HG03565 (cell line): ENCODE measurements at regions not wholly inside any gene's neighbourhood (a gene's known extent, or its start where the extent isn't known, plus 50 kb on each side); places are given as distances from the start of the nearest gene placed in this dataset.

ENCODE experiments used
- ATAC-seq: cut with Tn5 transposase; IDR thresholded peaks from one replicate; pipeline ENCODE4 v1.9.1; 2021; ENCODE audit warnings: mild to moderate bottlenecking, moderate library complexity; ENCODE audit not compliant: unreplicated experiment

GRCh38 chr21:27646056-27646455 lies 679.2 kb upstream of the ADAMTS5 start:
- ATAC-seq = no peak

DNA sequence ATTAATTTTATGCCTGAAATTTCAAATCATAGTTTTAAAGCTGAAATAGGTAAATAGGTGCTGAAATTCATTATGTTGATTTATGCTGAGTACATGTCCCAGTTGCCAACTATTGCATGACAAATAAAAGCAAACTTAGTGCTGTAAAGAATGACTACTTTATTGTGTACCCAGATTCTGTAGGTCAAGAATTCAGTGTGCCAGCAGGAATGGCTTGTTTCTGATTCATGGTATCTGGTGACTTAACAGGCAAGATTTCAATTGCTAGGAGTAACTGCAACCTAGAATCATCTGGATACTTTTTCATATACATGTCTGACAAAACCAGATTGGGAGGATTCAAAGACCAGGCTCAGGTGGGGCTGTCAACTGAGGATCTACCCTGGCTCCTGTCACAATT lies 678.4 kb upstream of the ADAMTS5 start:
- no peak for ATAC-seq

DNA sequence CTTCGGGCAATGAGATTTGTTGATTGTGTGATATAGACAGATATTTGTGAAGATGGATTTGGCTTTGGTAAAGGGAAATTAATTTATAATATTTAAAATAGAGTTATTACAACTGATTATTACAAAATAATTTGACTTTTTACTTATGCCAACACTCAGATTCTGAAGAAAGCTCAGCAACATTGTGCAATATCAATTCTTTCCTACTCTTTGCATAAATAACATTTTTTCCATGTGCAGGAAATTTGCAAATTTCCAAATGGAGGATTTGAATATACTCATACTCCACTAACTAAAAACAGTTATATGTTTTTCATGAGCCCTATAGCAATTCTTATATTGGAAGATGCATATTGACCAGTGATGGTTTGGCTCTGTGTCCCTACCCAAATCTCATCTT lies 676.4 kb upstream of the ADAMTS5 start:
- no peak for ATAC-seq

GRCh38 chr21:27639286-27639685 lies 672.4 kb upstream of the ADAMTS5 start:
- no peak for ATAC-seq

- ATAC-seq = no peak
These were observed 669.8 kb upstream of the ADAMTS5 start for GRCh38 chr21:27636656-27637055.

DNA sequence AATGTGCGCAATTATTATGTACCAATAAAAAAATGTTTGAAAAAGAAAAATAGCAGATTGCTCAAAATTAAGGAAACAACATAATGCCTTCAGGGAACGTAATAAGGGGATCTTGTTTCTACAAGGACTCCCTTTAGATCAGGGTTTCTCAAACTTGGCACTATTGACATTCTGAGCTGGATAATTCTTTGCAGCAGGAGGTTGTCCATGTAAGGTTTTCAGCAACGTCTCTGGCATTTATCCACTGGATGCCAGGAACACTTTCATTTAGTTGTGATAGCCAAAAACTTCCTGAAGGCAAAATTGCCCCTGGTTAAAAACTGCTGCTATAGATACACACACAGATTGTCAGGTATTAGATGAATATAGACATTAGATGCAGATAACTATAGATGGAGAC lies 666.7 kb upstream of the ADAMTS5 start:
- ATAC-seq = no peak

DNA sequence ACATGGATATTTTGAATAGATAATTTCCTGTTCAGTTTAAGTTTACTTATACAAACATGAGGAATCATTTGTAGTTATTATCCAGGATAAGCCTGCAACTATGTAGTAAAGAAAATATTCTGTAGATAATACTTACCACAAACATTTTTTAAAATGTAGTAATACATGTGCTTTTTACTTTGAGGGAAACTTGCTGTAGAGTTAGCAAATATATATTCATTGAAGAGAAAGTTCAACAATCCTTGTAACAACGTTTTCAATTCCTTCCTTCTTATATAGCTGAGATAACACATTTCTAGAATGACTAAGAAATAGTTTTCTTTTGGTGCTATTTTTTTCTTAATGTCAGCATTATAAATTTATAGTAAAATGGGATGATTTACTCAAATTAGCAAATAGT lies 664.6 kb upstream of the ADAMTS5 start:
- ATAC-seq = no peak

DNA sequence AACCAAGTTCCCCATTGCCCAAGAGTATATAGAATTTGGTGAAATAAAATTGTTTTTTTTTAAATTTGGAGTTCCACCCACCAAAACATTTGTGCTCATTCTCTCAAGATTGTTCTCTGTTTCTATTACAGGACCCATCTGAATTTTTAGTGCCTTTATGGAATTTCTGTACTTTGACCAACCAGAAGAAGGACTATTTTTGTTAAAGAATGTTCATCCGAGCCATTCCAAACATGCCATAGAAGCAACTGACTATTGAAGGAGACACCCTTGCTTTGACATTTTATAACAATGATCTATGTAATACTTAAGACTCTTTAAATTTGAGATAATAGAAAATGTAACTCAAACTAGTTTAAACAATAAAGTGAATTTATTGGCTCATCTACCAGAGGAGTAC lies 655.7 kb upstream of the ADAMTS5 start:
- no peak for ATAC-seq

DNA sequence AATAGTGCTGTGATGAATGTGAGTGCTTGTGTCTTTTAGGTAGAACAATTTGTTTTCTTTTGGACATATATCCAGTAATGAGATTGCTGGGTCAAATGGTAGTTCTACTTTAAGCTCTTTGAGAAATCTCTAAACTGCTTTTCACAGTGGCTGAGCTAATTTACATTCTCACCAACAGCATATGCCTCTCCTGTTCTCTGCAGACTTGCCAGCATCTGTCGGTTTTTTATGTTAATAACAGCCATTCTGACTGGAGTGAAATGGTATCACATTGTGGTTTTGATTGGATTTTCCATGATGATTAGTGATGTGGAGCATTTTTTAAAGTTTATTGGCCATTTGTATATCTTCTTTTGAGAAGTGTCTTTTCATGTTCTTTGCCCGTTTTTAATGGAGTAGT lies 647.3 kb upstream of the ADAMTS5 start:
- ATAC-seq = no peak

DNA sequence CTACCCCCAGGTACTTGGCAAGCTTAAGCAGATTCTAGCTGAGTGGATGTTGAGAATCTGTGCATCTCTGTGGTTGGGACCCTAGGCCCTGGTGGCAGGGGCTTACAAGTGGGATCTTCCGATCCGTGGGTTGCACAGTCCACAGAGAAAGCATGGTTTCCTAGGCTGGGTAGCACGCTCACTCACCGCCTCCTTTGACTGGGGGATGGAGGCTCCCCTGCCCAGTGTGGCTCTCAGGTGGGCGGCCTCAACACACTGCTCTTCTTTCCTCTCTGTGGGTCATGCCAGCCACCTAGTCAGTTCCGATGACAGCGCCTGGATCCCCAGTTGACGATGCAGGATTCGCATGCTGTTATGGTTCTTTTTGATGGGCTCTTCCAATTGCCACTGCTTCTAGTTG lies 639.5 kb upstream of the ADAMTS5 start:
- ATAC-seq = no peak

DNA sequence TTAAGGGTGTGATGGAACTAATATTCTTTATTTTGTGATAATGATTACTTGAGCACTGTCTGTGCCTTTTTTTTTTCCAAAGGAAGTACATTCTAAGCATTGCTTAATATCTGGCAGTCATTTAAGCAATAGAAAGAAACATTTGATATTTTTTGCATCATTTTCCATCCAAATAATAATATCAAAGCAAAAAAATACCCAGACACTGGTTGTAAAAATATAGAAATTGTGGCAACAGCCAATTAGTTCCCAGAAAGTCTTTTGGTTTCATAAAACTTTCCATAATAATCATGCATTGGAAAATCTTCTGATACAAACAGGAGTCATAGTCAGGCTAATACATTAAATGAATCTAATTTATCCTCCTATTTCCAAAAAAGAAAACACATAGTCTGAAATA lies 629.3 kb upstream of the ADAMTS5 start:
- no peak for ATAC-seq

- no peak for ATAC-seq
These were observed 628.8 kb upstream of the ADAMTS5 start for GRCh38 chr21:27595716-27596115.

- ATAC-seq = no peak
These were observed 623.4 kb upstream of the ADAMTS5 start for GRCh38 chr21:27590271-27590670.

GRCh38 chr21:27589781-27590180 lies 622.9 kb upstream of the ADAMTS5 start:
- ATAC-seq = no peak

DNA sequence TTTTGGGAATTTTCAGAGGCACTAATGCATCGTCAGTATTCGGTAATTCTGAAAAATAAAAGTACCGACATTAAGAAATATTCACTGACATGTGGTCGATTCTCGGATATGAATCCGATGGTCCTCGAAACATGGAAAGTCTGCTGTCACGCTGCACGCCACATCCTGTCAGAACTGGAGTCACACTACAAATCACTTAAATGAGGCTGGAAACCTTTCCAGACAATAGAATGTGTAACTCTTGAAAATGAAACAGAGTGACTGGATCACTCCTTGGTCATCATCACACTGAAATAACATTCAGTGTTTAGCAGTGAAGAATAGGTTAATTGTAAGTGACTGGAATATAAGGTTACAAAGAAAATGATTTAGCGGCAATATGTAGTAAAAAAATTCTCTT lies 620.1 kb upstream of the ADAMTS5 start:
- ATAC-seq = no peak

DNA sequence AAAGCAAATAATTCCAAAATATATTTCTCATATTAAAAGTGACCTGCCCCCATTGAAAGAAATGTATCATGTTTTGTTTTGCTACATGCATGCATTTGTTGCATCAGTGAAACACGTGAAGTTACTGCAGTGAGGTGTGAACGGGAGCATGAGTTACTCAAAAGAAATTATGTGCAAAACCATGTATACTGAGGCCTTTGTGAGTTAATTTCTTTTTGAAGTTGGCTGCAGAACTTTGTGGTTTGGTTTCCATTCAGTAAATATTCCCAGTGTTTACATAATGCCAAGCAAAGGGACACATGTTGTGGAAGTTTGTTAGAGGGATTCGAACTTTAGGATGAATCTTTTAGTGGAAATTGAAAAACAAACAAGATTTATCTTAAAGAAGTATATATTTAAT lies 619.4 kb upstream of the ADAMTS5 start:
- ATAC-seq = no peak

GRCh38 chr21:27584256-27584655 lies 617.4 kb upstream of the ADAMTS5 start:
- no peak for ATAC-seq

DNA sequence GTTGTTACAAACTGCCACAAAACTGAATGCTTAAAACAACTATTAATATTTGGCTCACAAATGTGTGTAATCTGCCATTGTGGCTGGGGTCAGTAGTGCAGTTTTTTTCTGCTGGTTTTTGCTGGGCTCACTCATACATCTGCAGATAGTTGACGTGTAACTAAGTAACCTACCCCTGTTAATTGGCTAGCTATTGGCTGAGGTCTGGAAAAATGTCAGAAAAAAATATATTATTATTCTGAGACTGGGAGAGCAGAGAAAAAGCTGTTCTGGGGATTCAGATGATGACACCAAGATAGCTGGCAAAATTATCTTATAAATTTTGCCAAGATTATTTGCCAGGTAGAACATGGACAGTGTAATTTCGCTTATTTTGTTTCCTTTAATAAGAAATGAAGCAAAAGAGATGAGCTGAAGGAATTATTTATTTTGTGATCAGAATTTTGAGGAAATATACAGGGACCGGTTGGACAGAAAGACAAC lies 616.1 kb upstream of the ADAMTS5 start:
- ATAC-seq = no peak

- no peak for ATAC-seq
These were observed 615.5 kb upstream of the ADAMTS5 start for GRCh38 chr21:27582246-27582947.

GRCh38 chr21:27581168-27581567 lies 614.3 kb upstream of the ADAMTS5 start:
- no peak for ATAC-seq

- no peak for ATAC-seq
These were observed 613.4 kb upstream of the ADAMTS5 start for GRCh38 chr21:27580276-27580675.

GRCh38 chr21:27578741-27579265 lies 611.9 kb upstream of the ADAMTS5 start:
- ATAC-seq = no peak

DNA sequence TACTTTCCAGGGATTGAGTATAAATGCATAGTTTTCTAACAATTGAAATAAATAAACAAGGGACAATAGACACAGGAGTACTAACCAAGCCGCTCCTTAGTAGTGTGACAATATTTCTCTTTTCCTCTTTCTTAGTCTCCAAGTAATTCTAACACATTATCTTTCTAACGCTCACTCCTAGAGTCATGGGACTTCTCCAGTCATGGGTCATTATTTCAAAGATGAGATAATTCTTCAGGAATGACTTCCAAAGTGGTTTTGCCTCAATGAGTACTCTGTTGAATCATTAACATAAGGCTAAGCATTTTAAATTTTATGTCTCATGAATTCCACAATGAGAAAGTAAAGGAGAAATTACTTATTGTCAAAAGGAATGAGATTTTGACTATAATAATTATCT lies 605.8 kb upstream of the ADAMTS5 start:
- ATAC-seq = no peak
